ENCODE measurements at regions not wholly inside any gene's neighbourhood (a gene's known extent, or its start where the extent isn't known, plus 50 kb on each side); places are given as distances from the start of the nearest gene placed in this dataset.

DNA sequence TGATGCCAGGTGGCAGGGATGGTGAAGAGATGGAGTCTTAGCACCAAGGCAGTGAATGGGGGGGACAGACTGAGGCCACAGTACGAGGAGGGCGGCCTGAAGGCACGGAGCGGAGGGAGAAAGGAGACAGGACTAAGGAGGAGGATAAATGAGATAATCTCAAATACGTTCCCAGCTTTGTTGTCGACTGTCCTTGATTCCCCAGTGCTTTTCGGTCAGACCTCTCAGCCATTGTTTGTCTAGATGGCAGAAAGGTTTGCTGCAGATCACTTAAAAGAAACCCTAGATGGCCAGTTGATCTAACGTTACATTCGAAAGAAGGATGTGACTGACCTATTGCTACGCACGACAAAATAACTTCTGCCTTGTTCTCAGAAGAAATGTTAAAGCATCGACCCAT is 479.0 kb downstream of the GATA3 start:
- no peak for DNase-seq (ENCODE audit: low spot score)
- H3K4me1 Mint-ChIP-seq (ENCODE audit: unreplicated experiment) = no peaks in the 10 kb centered on the region
- H3K27me3 Mint-ChIP-seq (ENCODE audit: unreplicated experiment) = peaks cover 2% of the 10 kb centered on the region
- no peak overlapping the region for H3K27ac Mint-ChIP-seq (ENCODE audit: unreplicated experiment)
- H3K36me3 Mint-ChIP-seq (ENCODE audit: low read depth, unreplicated experiment) = no peaks in the 10 kb centered on the region
- TF ChIP-seq, protein P1, sequence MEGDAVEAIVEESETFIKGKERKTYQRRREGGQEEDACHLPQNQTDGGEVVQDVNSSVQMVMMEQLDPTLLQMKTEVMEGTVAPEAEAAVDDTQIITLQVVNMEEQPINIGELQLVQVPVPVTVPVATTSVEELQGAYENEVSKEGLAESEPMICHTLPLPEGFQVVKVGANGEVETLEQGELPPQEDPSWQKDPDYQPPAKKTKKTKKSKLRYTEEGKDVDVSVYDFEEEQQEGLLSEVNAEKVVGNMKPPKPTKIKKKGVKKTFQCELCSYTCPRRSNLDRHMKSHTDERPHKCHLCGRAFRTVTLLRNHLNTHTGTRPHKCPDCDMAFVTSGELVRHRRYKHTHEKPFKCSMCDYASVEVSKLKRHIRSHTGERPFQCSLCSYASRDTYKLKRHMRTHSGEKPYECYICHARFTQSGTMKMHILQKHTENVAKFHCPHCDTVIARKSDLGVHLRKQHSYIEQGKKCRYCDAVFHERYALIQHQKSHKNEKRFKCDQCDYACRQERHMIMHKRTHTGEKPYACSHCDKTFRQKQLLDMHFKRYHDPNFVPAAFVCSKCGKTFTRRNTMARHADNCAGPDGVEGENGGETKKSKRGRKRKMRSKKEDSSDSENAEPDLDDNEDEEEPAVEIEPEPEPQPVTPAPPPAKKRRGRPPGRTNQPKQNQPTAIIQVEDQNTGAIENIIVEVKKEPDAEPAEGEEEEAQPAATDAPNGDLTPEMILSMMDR (IDR thresholded peaks at IDR 0.05; ENCODE audit: unreplicated experiment) = no peak
- no peaks in the 10 kb centered on the region for H3K9me3 Mint-ChIP-seq (ENCODE audit: unreplicated experiment)
- no peak overlapping the region for H3K4me3 Mint-ChIP-seq (ENCODE audit: unreplicated experiment)

DNA sequence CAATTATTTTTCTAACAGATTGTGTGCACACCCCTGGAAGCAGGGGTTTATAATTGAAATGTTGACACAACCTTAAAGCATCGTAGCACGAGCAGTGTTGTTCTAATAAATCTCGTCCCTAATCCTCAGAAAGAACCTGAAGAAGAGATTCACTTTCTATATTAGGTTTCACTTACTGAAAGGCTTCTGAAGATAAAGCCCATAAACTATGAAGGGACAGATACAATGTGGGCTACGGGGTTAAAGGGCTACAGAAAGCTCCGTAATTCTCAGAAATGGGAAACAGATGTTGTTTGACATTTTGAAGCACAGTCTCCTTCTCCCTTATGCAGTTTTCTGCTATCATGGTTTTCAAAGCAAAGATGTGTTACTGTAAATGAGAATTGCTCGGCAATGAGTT is 479.6 kb downstream of the GATA3 start:
- no peak for DNase-seq (ENCODE audit: low spot score)
- Mint-ChIP-seq H3K4me3 (ENCODE audit: unreplicated experiment) (no peak overlapping the region), H3K4me1 (ENCODE audit: unreplicated experiment) (no peaks in the 10 kb centered on the region), H3K27ac (ENCODE audit: unreplicated experiment) (no peak overlapping the region), H3K36me3 (ENCODE audit: low read depth, unreplicated experiment) (no peaks in the 10 kb centered on the region), H3K27me3 (ENCODE audit: unreplicated experiment) (no peaks in the 10 kb centered on the region), H3K9me3 (ENCODE audit: unreplicated experiment) (no peaks in the 10 kb centered on the region)
- TF ChIP-seq, protein P1 (IDR thresholded peaks at IDR 0.05; ENCODE audit: unreplicated experiment) = no peak

DNA sequence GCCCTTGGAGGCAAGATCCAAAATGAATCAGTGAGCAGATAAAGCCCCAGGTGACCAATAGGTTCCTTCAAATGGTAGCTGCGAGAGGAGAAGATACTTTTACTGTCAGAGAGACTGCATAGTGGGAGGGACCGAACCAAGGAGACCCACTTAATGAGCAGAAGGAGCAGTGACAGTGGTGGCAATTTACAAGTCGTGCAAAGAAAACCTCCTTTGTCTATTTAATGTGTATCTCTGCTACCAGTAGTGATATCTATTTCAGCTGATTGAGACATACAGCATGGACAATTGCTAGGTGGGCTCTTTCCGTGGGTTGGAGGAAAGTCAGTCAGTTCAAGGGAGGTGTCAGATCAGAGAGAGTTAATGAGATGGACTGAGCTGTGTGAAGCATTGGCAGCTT is 480.4 kb downstream of the GATA3 start:
- DNase-seq (ENCODE audit: low spot score) = no peak
- Mint-ChIP-seq H3K27ac (ENCODE audit: unreplicated experiment) (no peak overlapping the region), H3K4me1 (ENCODE audit: unreplicated experiment) (no peaks in the 10 kb centered on the region), H3K9me3 (ENCODE audit: unreplicated experiment) (no peaks in the 10 kb centered on the region), H3K27me3 (ENCODE audit: unreplicated experiment) (no peaks in the 10 kb centered on the region), H3K4me3 (ENCODE audit: unreplicated experiment) (no peak overlapping the region), H3K36me3 (ENCODE audit: low read depth, unreplicated experiment) (no peaks in the 10 kb centered on the region)
- TF ChIP-seq, protein P1 (IDR thresholded peaks at IDR 0.05; ENCODE audit: unreplicated experiment) = no peak

DNA sequence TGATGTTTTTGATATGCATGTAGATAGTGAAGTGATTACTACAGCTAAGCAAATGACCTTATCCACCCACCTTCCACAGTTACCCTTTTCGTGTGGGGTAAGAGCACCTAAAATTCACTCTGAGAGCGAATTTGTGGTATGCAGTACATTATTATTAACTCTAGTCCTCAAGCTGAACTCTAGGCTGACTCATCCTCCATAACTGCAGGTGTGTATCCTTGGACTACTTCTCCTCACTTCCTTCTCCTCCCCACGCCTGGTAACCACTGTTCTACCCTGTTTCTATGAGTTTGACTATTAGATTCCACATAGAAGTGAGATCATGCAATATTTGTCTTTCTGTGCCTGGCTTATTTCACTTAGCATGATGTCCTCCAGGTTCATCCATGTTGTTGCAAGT is 484.6 kb downstream of the GATA3 start:
- H3K4me3 Mint-ChIP-seq (ENCODE audit: unreplicated experiment) = no peak overlapping the region
- TF ChIP-seq, protein P1 (IDR thresholded peaks at IDR 0.05; ENCODE audit: unreplicated experiment) = no peak
- DNase-seq (ENCODE audit: low spot score) = no peak
- H3K27ac Mint-ChIP-seq (ENCODE audit: unreplicated experiment) = no peak overlapping the region
- no peaks in the 10 kb centered on the region for H3K27me3 Mint-ChIP-seq (ENCODE audit: unreplicated experiment)
- no peaks in the 10 kb centered on the region for H3K36me3 Mint-ChIP-seq (ENCODE audit: low read depth, unreplicated experiment)
- no peaks in the 10 kb centered on the region for H3K9me3 Mint-ChIP-seq (ENCODE audit: unreplicated experiment)
- H3K4me1 Mint-ChIP-seq (ENCODE audit: unreplicated experiment) = no peaks in the 10 kb centered on the region

DNA sequence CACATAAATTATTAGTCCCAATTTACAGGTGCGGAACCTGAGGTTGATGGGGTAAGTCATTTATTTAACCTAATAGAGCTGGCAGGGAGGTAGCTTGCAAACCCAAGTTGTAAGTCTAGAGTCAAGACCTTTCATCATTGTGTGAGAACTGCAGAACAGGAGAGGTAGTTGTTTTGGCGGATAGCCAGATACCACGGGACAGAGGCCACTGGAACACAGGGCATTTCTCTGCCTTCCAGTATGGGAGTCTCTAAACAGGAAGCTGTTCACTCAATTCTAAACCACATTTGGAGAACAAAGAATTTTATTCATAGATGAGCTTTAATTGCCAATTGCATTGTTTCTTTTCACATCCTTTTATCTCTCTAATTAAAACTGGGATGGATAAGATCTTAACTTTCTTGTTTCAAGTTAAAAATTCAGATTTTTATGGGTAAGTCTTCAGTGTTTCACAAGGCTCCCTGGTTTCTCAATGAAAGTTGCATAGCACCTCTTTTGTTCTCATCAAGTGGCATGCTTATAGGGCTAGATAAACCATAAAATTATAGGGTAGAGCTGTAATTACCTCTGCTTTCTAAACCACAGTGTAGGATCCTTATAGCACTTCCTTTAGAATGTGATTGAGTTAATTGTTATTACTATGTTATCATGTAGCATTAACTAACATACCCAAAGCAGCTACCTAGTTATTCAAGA is 489.0 kb downstream of the GATA3 start:
- Mint-ChIP-seq H3K36me3 (ENCODE audit: low read depth, unreplicated experiment) (no peaks in the 10 kb centered on the region), H3K4me3 (ENCODE audit: unreplicated experiment) (no peak overlapping the region), H3K27me3 (ENCODE audit: unreplicated experiment) (no peaks in the 10 kb centered on the region), H3K9me3 (ENCODE audit: unreplicated experiment) (no peaks in the 10 kb centered on the region), H3K27ac (ENCODE audit: unreplicated experiment) (no peak overlapping the region), H3K4me1 (ENCODE audit: unreplicated experiment) (no peaks in the 10 kb centered on the region)
- no peak for DNase-seq (ENCODE audit: low spot score)
- TF ChIP-seq, protein P1 (IDR thresholded peaks at IDR 0.05; ENCODE audit: unreplicated experiment) = no peak
